Panc1 (cell line): ENCODE measurements at regions not wholly inside any gene's neighbourhood (a gene's known extent, or its start where the extent isn't known, plus 50 kb on each side); places are given as distances from the start of the nearest gene placed in this dataset.

Source experiments
- ATAC-seq: fragments of 200-7000 bp; cut with Tn5 transposase; 2 replicates; pipeline ENCODE4 v1.9.1; 2020; ENCODE audit warnings: mild to moderate bottlenecking, moderate library complexity
- BruUV-seq: library from RNA; stranded (reverse); fragments of 400-500 nt; replicated peaks from 2 replicates; lab custom pipeline; 2021; lab: Mats Ljungman, UMichigan
- CTCF ChIA-PET: fragments of 300-600 bp; sonication (Branson Sonifier 250); formaldehyde crosslinking; loops from one replicate; lab custom pipeline; 2022; ENCODE audit warnings: antibody characterized with exemption; lab: Charles Lee
- POLR2A ChIA-PET: fragments of 300-600 bp; sonication (Branson Sonifier 250); formaldehyde crosslinking; loops from one replicate; lab custom pipeline; 2022; ENCODE audit warnings: antibody characterized with exemption; lab: Charles Lee
- DNase-seq: peaks from one replicate; pipeline ENCODE4 v3.0.0-alpha.2; 2010; ENCODE audit warnings: low read depth, low spot score
- H3K27ac ChIP-seq: 2 replicates; pipeline ENCODE4 v1.5.1; 2011; ENCODE audit warnings: mild to moderate bottlenecking, low read length, inconsistent platforms
- H3K27me3 ChIP-seq: fragments of 200-500 bp; sonication (Bioruptor generic); 2 replicates; pipeline ENCODE4 v1.6.0; 2014; ENCODE audit warnings: low read length, inconsistent platforms; ENCODE audit not compliant: control insufficient read depth, insufficient read depth
- H3K36me3 ChIP-seq: fragments of 200-500 bp; sonication (Bioruptor generic); 2 replicates; pipeline ENCODE4 v1.5.1; 2014; ENCODE audit warnings: inconsistent platforms, mild to moderate bottlenecking, low read length, moderate library complexity; ENCODE audit not compliant: control insufficient read depth, insufficient read depth
- H3K4me1 ChIP-seq: 2 replicates; pipeline ENCODE4 v1.5.1; 2011; ENCODE audit warnings: inconsistent platforms, mild to moderate bottlenecking, low read length, moderate library complexity; ENCODE audit not compliant: control insufficient read depth, insufficient read depth
- H3K4me3 ChIP-seq, 2 experiments: 2 replicates each; pipeline ENCODE4 v1.5.1; 2011 to 2012; ENCODE audit warnings: low read depth in 2 of 2, low read length in 2 of 2, mild to moderate bottlenecking in 2 of 2, inconsistent platforms in 1 of 2, moderate library complexity in 1 of 2
- H3K9me3 ChIP-seq: fragments of 200-500 bp; sonication (Bioruptor generic); 2 replicates; pipeline ENCODE4 v1.5.1; 2014; ENCODE audit warnings: low read depth, mild to moderate bottlenecking, inconsistent platforms, low read length, moderate library complexity; ENCODE audit not compliant: control insufficient read depth, insufficient read depth
- POLR2AphosphoS5 ChIP-seq: IDR thresholded peaks from 2 replicates; pipeline ENCODE4 v1.6.1; 2012; ENCODE audit warnings: mild to moderate bottlenecking, low read depth, low read length, moderate library complexity
- SIN3A ChIP-seq: IDR thresholded peaks from 2 replicates; pipeline ENCODE4 v1.6.1; 2012; ENCODE audit warnings: low read depth, mild to moderate bottlenecking, low read length, moderate library complexity, borderline replicate concordance; ENCODE audit not compliant: insufficient read depth
- TCF7L2 ChIP-seq: IDR thresholded peaks from 2 replicates; pipeline ENCODE4 v1.6.1; 2011; ENCODE audit warnings: mild to moderate bottlenecking, low read depth, low read length, inconsistent platforms
- in situ Hi-C: cut with HindIII; loops from 2 replicates; pipeline ENCODE4 v1.10.0; 2016; ENCODE audit warnings: low sequenced_read_pairs, low pct_unique_long_range_greater_than_20kb
- intact Hi-C: fragments of 100-400 bp; cut with micrococcal nuclease; formaldehyde crosslinking; loops from one replicate; pipeline ENCODE4 v1.10.0; 2022; ENCODE audit not compliant: unreplicated experiment
- TF ChIP-seq, protein P1 (sequence below): fragments of 450-650 bp; IDR thresholded peaks from 2 replicates; pipeline ENCODE4 v1.5.1; 2017; ENCODE audit warnings: mild to moderate bottlenecking
- TF ChIP-seq, protein P2 (sequence below), 2 experiments: IDR thresholded peaks; 2 replicates each; pipeline ENCODE4 v1.6.1; 2011 to 2012; ENCODE audit warnings: low read depth in 2 of 2, control low read depth in 1 of 2, low read length in 1 of 2, mild to moderate bottlenecking in 1 of 2, moderate library complexity in 1 of 2; ENCODE audit not compliant: insufficient read depth in 1 of 2

DNA sequence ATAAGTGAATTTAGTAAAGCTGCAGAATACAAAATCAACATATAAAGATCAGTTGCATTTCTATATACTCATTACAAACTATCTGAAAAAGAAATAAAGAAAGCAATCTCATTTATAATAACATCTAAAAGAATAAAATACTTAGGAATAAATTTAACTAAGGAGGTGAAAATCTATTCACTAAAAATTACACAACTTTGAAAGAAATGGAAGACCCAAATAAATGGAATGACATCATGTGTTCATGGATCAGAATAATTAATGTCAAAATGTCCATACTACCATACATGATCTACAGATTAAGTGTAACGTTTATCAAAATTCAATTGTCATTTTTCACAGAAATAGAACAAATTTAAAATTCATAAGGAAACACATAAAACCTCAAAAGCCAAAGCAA, 194.9 kb downstream of the TINAG start:
- intact Hi-C loops: no loop called here
- TF ChIP-seq TCF7L2 (no peak), SIN3A (no peak), POLR2AphosphoS5 (no peak)
- TF ChIP-seq, protein P1, sequence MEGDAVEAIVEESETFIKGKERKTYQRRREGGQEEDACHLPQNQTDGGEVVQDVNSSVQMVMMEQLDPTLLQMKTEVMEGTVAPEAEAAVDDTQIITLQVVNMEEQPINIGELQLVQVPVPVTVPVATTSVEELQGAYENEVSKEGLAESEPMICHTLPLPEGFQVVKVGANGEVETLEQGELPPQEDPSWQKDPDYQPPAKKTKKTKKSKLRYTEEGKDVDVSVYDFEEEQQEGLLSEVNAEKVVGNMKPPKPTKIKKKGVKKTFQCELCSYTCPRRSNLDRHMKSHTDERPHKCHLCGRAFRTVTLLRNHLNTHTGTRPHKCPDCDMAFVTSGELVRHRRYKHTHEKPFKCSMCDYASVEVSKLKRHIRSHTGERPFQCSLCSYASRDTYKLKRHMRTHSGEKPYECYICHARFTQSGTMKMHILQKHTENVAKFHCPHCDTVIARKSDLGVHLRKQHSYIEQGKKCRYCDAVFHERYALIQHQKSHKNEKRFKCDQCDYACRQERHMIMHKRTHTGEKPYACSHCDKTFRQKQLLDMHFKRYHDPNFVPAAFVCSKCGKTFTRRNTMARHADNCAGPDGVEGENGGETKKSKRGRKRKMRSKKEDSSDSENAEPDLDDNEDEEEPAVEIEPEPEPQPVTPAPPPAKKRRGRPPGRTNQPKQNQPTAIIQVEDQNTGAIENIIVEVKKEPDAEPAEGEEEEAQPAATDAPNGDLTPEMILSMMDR: no peak
- TF ChIP-seq, protein P2, sequence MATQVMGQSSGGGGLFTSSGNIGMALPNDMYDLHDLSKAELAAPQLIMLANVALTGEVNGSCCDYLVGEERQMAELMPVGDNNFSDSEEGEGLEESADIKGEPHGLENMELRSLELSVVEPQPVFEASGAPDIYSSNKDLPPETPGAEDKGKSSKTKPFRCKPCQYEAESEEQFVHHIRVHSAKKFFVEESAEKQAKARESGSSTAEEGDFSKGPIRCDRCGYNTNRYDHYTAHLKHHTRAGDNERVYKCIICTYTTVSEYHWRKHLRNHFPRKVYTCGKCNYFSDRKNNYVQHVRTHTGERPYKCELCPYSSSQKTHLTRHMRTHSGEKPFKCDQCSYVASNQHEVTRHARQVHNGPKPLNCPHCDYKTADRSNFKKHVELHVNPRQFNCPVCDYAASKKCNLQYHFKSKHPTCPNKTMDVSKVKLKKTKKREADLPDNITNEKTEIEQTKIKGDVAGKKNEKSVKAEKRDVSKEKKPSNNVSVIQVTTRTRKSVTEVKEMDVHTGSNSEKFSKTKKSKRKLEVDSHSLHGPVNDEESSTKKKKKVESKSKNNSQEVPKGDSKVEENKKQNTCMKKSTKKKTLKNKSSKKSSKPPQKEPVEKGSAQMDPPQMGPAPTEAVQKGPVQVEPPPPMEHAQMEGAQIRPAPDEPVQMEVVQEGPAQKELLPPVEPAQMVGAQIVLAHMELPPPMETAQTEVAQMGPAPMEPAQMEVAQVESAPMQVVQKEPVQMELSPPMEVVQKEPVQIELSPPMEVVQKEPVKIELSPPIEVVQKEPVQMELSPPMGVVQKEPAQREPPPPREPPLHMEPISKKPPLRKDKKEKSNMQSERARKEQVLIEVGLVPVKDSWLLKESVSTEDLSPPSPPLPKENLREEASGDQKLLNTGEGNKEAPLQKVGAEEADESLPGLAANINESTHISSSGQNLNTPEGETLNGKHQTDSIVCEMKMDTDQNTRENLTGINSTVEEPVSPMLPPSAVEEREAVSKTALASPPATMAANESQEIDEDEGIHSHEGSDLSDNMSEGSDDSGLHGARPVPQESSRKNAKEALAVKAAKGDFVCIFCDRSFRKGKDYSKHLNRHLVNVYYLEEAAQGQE (IDR thresholded peaks at IDR 0.05; ENCODE audit: insufficient read depth in 1 of 2, low read depth in 2 of 2, low read length in 1 of 2): no peak
- in situ Hi-C loops: no loop called here
- H3K4me3 ChIP-seq: no peak overlapping the region
- DNase-seq: no peak
- no peaks in the 10 kb centered on the region for H3K4me1 ChIP-seq
- no TSS peak for BruUV-seq
- no peak for ATAC-seq
- H3K9me3 ChIP-seq: peaks cover 9% of the 10 kb centered on the region; the same call in 1 of the 2 replicates
- ChIA-PET POLR2A (no interaction called here), CTCF (no interaction called here)
- H3K36me3 ChIP-seq: no peaks in the 10 kb centered on the region
- no peaks in the 10 kb centered on the region for H3K27me3 ChIP-seq
- no peak overlapping the region for H3K27ac ChIP-seq

DNA sequence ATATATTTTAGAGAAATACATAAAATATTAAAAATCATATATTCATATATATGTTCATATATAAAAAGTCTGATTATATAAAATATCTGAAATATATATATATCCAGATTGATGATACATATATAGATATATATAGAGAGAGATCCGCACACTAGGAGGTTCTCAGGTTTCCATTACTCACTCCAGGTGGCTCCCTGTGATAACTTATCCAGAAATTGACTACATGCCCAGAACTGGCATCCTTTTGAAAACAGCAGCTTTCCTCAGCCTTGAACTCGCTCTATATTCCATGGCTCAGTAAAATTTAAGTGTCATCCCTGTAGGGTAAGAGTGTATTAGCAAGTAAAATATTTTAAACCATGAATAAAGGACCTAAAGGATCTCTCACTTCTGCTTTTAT, 206.8 kb downstream of the TINAG start:
- BruUV-seq: no TSS peak
- POLR2A ChIA-PET: no interaction called here
- DNase-seq (no peak), ATAC-seq (no peak)
- in situ Hi-C loops (no loop called here), intact Hi-C loops (no loop called here)
- no peaks in the 10 kb centered on the region; the same call in 1 of the 2 replicates for H3K9me3 ChIP-seq
- H3K4me3 ChIP-seq: no peak overlapping the region
- CTCF ChIA-PET: no interaction called here
- no peak overlapping the region for H3K27ac ChIP-seq
- no peaks in the 10 kb centered on the region for H3K27me3 ChIP-seq
- no peaks in the 10 kb centered on the region for H3K4me1 ChIP-seq
- no peaks in the 10 kb centered on the region for H3K36me3 ChIP-seq
- TF ChIP-seq POLR2AphosphoS5 (no peak), SIN3A (no peak), TCF7L2 (no peak)

DNA sequence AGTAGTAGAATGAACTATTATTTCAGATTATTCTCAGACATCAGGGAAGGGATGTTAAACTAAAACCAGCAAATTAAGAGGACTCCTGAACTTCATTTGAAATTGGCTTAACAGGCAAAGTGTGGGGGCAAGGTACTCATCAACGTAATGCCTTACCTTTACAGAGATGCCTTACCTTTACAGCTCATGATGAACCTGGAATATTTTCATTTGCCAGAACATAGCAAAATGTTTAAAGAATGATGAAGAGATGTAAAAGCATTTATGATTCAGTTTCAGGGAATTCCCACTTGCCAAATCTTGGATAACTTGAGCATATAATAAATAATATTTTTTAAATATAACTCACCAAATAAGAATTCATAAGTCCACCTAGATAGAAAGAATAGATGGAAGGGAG, 207.5 kb downstream of the TINAG start:
- intact Hi-C loops: no loop called here
- H3K4me1 ChIP-seq: no peaks in the 10 kb centered on the region
- no peaks in the 10 kb centered on the region for H3K9me3 ChIP-seq
- H3K27ac ChIP-seq: no peak overlapping the region
- no TSS peak for BruUV-seq
- ChIA-PET POLR2A (no interaction called here), CTCF (no interaction called here)
- DNase-seq: no peak
- ATAC-seq: no peak
- no peaks in the 10 kb centered on the region for H3K36me3 ChIP-seq
- no peaks in the 10 kb centered on the region for H3K27me3 ChIP-seq
- H3K4me3 ChIP-seq: no peak overlapping the region
- in situ Hi-C loops: no loop called here
- TF ChIP-seq SIN3A: no peak
- TF ChIP-seq, protein P1: no peak
- TF ChIP-seq TCF7L2: no peak
- TF ChIP-seq POLR2AphosphoS5: no peak
- TF ChIP-seq, protein P2 (IDR thresholded peaks at IDR 0.05; ENCODE audit: insufficient read depth in 1 of 2, low read depth in 2 of 2, low read length in 1 of 2): no peak
